GM23248 (cell line): ENCODE measurements at regions not wholly inside any gene's neighbourhood (a gene's known extent, or its start where the extent isn't known, plus 50 kb on each side); places are given as distances from the start of the nearest gene placed in this dataset.

ENCODE experiments used
- EZH2 ChIP-seq: fragments of 200-600 bp; sonication (generic); IDR thresholded peaks from 2 replicates; pipeline ENCODE4 v1.6.1; 2018; ENCODE audit warnings: antibody characterized with exemption, mild to moderate bottlenecking; ENCODE audit not compliant: insufficient read depth, poor library complexity, severe bottlenecking
- EZH2phosphoT487 ChIP-seq: fragments of 200-600 bp; sonication (generic); IDR thresholded peaks from 2 replicates; pipeline ENCODE4 v1.6.1; 2018; ENCODE audit warnings: antibody characterized with exemption, moderate library complexity, mild to moderate bottlenecking, low read depth; ENCODE audit not compliant: insufficient read depth

DNA sequence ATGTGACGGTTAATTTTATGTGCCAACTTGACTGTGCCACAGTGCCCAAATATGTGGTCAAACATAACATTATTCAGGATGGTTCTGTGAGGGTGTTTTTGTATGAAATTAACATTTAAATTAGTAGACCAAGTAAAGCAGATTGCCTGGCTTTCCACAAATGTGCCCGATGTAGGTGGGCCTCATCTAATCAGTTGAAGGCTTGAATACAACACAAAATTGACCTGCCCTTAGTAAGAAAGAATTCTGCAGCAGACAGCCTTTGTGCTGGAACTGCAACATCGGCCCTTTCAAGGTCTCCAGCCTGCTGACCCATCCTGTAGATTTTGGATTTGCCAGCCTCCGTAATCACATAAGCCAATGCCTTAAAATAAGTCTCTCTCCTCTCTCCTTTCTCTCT, 215.9 kb downstream of the MEX3B start:
- TF ChIP-seq EZH2: no peak
- TF ChIP-seq EZH2phosphoT487: no peak
